ENCODE measurements at regions not wholly inside any gene's neighbourhood (a gene's known extent, or its start where the extent isn't known, plus 50 kb on each side); places are given as distances from the start of the nearest gene placed in this dataset.

GRCh38 chr2:8310557-8311455, 371.1 kb upstream of the ID2 start:
- CTCF ChIA-PET, result no interaction called here

More at GRCh38 chr2:8310557-8311455, 371.1 kb upstream of the ID2 start:
- no peaks in the 10 kb centered on the region for H4K20me1 ChIP-seq (ENCODE audit: insufficient read depth)
- H2AFZ ChIP-seq (ENCODE audit: low read depth, low read length, poor library complexity, severe bottlenecking), result no peak overlapping the region
- BruUV-seq (replicated peaks), result no TSS peak
- ChIA-PET RAD21 (ENCODE audit: low non-redundant PET in 1 of 2, low total read pairs in 2 of 2, uncharacterized antibody in 2 of 2, unreplicated experiment in 2 of 2) (no interaction called here), POLR2A (no interaction called here)
- H3K36me3 ChIP-seq (ENCODE audit: control insufficient read depth in 1 of 2, insufficient read depth in 2 of 2, low read length in 2 of 2), result no peaks in the 10 kb centered on the region
- H3K9me2 ChIP-seq (ENCODE audit: insufficient read depth), result no peaks in the 10 kb centered on the region
- ATAC-seq (no peak), DNase-seq (ENCODE audit: low read depth, low spot score) (no peak)
- no peak overlapping the region for H3K9ac ChIP-seq (ENCODE audit: low read length)
- H3K27ac ChIP-seq (ENCODE audit: low read depth, low read length), result no peak overlapping the region
- H3K4me3 ChIP-seq (replicated peaks in 1 of 2; ENCODE audit: low read depth in 1 of 2, low read length in 2 of 2), result no peak overlapping the region
- peaks cover 16 to 49% of the 10 kb centered on the region in 2 experiments for H3K4me1 ChIP-seq (ENCODE audit: control insufficient read depth in 1 of 2, insufficient read depth in 2 of 2, low read length in 2 of 2)
- intact Hi-C loops (cut with micrococcal nuclease), result loop anchor here (5.0 kb wide), 1 partner anchor 371 kb away; the partner anchor contains the start of gene ID2
- no peaks in the 10 kb centered on the region for H3K27me3 ChIP-seq (ENCODE audit: insufficient read depth, low read length)
- no peak overlapping the region for H3K4me2 ChIP-seq (ENCODE audit: low read length)
- TF ChIP-seq CTCF (IDR thresholded peaks at IDR 0.05 in 2 of 3, conservative IDR thresholded peaks at IDR 0.05 in 1 of 3; ENCODE audit: borderline replicate concordance in 1 of 3, insufficient read depth in 1 of 3, low read depth in 2 of 3, low read length in 2 of 3) (no peak), TCF7L2 (IDR thresholded peaks at IDR 0.05; ENCODE audit: borderline replicate concordance, extremely low read depth, insufficient read depth, insufficient read length) (peak; percentile 40)
- H3K79me2 ChIP-seq (ENCODE audit: insufficient read depth, low read length), result no peaks in the 10 kb centered on the region
- H3K9me3 ChIP-seq (ENCODE audit: control insufficient read depth in 1 of 2, insufficient read depth in 1 of 2, low read depth in 1 of 2, low read length in 2 of 2), result no peaks in the 10 kb centered on the region
